ENCODE measurements at regions not wholly inside any gene's neighbourhood (a gene's known extent, or its start where the extent isn't known, plus 50 kb on each side); places are given as distances from the start of the nearest gene placed in this dataset.

DNA sequence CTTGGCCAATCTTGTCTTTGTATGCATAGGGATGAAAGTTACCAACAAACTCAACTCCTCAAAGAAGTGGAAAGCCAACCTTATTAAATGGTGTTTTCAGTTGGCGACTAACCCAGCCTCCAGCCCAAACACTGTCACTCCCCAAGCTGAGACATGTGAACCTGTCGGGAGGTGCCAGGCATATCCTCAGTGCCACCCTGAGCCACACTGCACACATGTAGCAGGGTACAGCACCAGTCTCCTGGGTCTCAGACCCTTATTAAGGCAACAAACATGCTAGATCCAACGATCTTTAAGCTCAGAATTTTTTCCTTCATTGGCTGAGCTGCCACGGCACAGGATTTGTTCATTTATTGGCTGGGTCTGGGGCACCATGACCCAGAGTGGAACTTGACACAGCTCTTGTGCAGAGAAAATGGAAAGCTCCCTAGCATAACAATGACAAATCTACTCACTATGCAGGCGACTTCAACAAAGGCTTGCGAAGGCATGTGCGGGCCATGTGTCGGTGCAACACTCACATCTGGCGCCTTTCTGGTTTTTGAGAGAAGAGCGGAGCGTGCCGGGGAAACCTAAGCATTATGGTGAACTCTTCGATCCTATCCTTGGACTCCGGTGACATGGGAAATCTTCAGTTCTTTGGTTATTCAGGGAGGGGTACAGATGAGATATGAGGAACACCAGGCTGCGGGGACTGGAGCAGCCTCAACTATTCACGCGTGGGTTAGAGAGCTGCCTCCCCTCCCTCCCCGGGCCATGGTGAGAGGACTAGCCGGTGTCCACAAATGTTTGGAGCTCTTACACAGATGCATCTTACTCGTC is 190.1 kb downstream of the FAM43A start:
- no peak for TF ChIP-seq POLR2AphosphoS5 (IDR thresholded peaks at IDR 0.05; ENCODE audit: low read depth, low read length)
- no peak for TF ChIP-seq FOXP2 (optimal IDR thresholded peaks at IDR 0.05; ENCODE audit: borderline replicate concordance, extremely low read depth, extremely low read length, insufficient read depth)
- no peak for TF ChIP-seq TAF1 (IDR thresholded peaks at IDR 0.05; ENCODE audit: borderline replicate concordance, insufficient read depth, low read length)
- TF ChIP-seq SIN3A (IDR thresholded peaks at IDR 0.05; ENCODE audit: borderline replicate concordance, insufficient read depth, low read length) = no peak
- no peak for TF ChIP-seq REST (IDR thresholded peaks at IDR 0.05; ENCODE audit: insufficient read depth in 1 of 2, low read depth in 2 of 2, low read length in 2 of 2)

GRCh38 chr3:194876403-194877095 is 190.9 kb downstream of the FAM43A start:
- TF ChIP-seq REST (IDR thresholded peaks at IDR 0.05; ENCODE audit: insufficient read depth in 1 of 2, low read depth in 2 of 2, low read length in 2 of 2) = no peak
- TF ChIP-seq POLR2AphosphoS5 (IDR thresholded peaks at IDR 0.05; ENCODE audit: low read depth, low read length) = no peak

GRCh38 chr3:194877291-194878119 is 191.8 kb downstream of the FAM43A start:
- TF ChIP-seq POLR2AphosphoS5 (IDR thresholded peaks at IDR 0.05; ENCODE audit: low read depth, low read length) (no peak), TAF1 (IDR thresholded peaks at IDR 0.05; ENCODE audit: borderline replicate concordance, insufficient read depth, low read length) (no peak), REST (IDR thresholded peaks at IDR 0.05; ENCODE audit: insufficient read depth in 1 of 2, low read depth in 2 of 2, low read length in 2 of 2) (no peak), SIN3A (IDR thresholded peaks at IDR 0.05; ENCODE audit: borderline replicate concordance, insufficient read depth, low read length) (no peak), FOXP2 (optimal IDR thresholded peaks at IDR 0.05; ENCODE audit: borderline replicate concordance, extremely low read depth, extremely low read length, insufficient read depth) (no peak)

- TF ChIP-seq FOXP2 (optimal IDR thresholded peaks at IDR 0.05; ENCODE audit: borderline replicate concordance, extremely low read depth, extremely low read length, insufficient read depth) (no peak), TAF1 (IDR thresholded peaks at IDR 0.05; ENCODE audit: borderline replicate concordance, insufficient read depth, low read length) (no peak), SIN3A (IDR thresholded peaks at IDR 0.05; ENCODE audit: borderline replicate concordance, insufficient read depth, low read length) (no peak), REST (IDR thresholded peaks at IDR 0.05; ENCODE audit: insufficient read depth in 1 of 2, low read depth in 2 of 2, low read length in 2 of 2) (no peak), POLR2AphosphoS5 (IDR thresholded peaks at IDR 0.05; ENCODE audit: low read depth, low read length) (no peak)
These were observed 193.6 kb downstream of the FAM43A start for GRCh38 chr3:194879126-194879877.

Data from PFSK-1 (cell line).